Activated naive CD4-positive, alpha-beta T cell treated with Interleukin-2 at 50 U/mL for 16 hours (primary cell): ENCODE measurements at regions not wholly inside any gene's neighbourhood (a gene's known extent, or its start where the extent isn't known, plus 50 kb on each side); places are given as distances from the start of the nearest gene placed in this dataset.

ENCODE experiments used
- DNase-seq: peaks from one replicate; pipeline ENCODE4 v3.0.0-alpha.2; 2020

GRCh38 chr20:40120827-40121226 lies 568.2 kb downstream of the MAFB start:
- no peak for DNase-seq

DNA sequence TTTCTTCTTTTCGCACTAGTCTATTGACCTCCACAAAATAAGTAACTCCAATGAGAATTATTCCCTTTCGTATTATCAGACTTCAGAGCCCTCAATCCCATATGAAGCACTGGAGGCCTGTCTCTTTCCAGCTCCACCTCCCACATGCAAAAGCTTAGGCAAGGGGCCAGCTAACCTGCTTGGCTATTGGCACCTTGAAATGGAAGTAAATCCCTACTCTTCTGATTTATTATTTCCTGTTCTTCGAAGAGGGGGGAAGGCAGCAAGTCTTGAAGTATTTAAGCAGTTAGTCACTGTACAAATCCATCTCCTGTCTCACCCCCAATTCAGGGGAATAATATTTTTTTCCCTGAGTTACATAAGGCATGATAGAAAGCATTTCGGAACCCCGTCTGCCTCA lies 577.8 kb downstream of the MAFB start:
- no peak for DNase-seq

GRCh38 chr20:40110311-40110831 lies 578.7 kb downstream of the MAFB start:
- no peak for DNase-seq

DNA sequence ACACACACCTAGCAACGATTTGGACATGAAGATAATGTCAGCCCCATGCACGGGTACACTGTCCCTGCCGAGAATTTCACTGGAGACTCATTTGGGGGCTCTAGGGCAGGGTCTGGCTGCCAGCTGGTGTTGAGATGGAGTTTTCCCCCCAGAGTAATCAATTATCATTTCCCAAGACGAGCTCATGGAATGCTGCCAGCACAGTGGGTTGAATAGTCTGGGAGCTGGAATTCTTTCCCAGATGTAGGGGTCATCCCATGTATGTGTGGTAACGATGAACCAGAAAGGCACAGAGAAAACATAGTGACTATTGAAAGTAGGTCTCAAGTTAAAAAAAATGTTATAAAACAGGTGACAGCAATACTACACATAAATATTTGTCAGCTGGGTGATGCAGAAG lies 579.9 kb downstream of the MAFB start:
- no peak for DNase-seq

GRCh38 chr20:40108321-40108720 lies 580.7 kb downstream of the MAFB start:
- no peak for DNase-seq

- DNase-seq: no peak
Observed at GRCh38 chr20:40104959-40105358, 584.1 kb downstream of the MAFB start.

- DNase-seq: no peak
Observed at GRCh38 chr20:40103420-40103819, 585.6 kb downstream of the MAFB start.

DNA sequence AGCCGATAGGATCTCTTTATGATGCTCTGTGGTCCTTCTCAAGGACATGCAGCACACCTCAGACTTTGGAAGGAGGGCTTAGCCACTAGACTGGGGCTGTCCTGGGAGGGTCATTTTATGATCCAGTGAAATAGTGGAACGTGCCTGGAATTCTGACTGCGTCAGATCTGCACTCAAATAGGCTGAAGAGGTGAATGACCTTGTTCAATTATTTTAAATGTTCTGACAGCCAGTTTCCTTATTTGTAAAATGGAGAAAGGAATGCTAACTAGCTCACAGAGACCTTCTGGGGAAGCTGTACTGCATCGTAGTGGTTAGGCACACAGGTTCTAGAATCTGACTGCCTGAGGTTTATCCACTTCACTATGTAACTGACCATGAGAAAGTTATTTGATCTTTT lies 587.5 kb downstream of the MAFB start:
- DNase-seq: no peak

DNA sequence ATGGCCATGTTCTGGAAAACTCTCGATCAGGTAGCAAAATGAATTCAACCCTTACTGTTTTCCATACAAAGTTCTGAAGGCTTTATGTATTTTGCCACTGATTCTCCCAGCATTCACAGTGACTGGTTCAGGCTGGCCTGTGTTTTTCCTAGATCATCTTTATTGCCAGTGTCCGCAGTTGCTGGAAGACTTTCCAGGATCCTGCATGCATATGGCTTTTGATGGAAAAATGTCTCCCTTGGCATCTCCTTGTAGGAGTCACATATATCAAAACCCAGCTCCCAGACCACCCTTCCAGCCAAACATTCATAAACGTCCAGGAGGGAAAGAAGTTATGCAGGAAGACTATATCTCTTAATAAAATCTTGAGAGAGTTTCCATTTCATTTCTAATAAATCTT lies 588.8 kb downstream of the MAFB start:
- DNase-seq: no peak

DNA sequence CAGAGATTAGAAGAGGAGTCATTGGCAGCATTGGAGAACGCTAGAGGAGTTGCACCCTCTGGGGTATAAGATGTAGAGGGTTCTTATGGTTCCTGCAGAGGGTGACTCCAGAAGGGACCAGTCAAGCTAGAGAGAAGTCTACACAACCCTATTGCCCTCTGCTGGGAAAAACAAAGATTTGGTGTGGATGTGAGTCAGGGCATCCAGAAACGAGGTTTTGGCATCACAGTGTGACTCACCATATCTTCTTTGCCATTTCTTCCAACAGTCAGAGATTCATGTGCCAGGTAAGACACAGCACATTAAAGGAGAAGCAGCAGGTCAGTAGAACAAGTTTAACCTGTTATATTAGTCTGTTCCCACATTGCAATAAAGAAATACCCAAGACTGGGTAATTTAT lies 598.8 kb downstream of the MAFB start:
- DNase-seq: no peak

DNA sequence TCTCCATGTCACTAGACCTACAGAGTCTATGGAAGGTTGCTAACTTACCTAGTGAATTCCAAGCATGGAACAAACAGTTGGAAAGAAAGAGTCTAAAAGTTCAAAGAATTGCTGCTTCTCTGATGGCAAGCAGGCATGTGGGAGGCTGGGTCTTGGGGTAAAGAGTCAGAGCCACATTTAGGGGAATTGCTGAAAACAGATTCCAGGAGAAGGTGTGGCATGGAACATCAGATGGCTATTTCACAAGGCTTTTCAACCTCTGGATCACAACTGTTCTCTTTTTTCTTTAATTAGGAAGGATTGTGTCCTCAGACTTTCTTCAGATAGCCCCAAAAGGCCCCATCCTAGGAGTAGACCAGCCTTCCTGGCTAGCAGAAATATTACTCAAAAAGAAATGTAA lies 601.5 kb downstream of the MAFB start:
- DNase-seq: no peak

- DNase-seq: no peak
Observed at GRCh38 chr20:40085513-40085912, 603.5 kb downstream of the MAFB start.

DNA sequence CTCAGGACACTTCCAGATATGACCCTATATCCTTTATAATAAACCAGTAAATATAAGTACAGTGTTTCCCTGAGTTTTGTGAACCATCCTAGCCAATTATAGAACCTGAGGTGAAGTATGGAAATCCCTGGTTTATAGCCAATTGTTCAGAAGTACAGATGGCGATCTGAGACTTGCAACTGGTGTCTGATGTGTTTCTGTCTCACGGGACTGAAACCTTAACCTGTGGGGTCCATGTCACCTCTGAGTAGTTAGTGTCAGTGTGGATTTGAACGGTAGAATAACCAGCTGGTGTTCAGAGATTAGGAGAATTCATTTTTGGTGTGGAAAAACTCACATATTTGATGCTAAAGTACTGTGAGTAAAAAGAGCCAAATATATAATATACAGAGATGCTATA lies 606.6 kb downstream of the MAFB start:
- no peak for DNase-seq

DNA sequence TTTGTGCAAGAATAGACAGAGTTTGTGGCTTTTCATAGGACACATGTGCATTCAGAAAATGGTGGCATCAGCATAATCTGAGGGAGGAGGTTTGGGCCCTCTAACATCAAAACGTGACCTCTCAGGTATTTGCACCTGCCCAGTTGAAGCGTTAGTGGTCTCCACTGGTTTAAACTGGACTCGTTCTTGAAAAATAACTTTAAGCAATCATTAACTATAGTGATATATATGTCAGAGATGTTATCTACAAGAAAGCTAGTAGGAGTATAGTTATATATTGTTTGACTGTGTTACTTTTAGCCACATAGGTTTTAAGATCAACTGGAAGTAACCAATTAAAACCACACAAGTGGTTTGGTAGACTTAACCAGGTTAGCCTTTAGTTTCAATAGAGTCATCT lies 607.4 kb downstream of the MAFB start:
- no peak for DNase-seq

- DNase-seq: no peak
Observed at GRCh38 chr20:40080041-40080652, 608.9 kb downstream of the MAFB start.

DNA sequence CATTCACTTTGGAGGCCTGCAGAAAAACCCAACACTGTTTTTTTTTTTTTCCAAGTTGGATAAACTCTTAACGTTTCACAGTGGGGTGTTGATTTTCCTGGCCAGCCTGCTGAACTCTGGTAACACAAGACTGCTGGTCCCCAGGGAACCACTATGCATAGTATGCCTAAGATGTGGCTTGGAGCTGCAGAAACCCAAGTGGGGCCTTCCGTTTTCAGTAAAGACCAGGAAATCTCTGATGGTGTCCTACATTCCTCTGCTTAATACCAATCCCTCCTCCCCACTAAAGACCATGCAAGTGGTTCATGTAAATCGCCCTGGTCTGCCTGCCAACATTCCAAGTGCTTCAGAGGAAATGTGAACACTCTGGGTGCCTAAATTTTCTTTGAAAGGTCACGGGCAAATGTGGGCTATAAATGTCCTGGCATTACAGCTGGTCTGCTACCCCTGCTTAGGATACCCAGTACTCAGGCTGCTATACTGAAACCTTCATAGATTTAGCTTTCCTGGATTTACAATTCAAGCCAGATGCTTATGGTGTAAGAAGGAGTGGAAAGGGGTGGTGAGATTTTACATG lies 615.4 kb downstream of the MAFB start:
- DNase-seq: no peak

DNA sequence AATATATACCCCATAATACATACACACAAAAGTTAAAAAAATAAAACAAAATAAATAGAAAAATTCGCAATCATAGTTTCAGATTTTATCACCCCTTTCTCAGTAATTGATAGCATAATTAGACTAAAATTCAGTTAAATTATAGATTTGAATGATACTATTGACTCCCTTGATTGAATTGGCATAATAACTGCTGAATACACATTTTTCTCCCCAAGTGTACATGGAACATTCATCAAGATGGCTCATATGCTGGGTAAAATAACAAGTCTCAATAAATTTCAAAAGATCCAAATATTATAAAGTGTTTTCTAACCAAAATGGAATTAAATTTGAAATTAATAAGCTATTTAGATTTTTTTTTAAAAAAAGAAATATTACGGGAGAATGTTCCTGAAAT lies 616.1 kb downstream of the MAFB start:
- DNase-seq: no peak

GRCh38 chr20:40056171-40056570 lies 632.9 kb downstream of the MAFB start:
- DNase-seq: no peak

- DNase-seq: no peak
Observed at GRCh38 chr20:40055711-40056110, 633.3 kb downstream of the MAFB start.

GRCh38 chr20:40054311-40054710 lies 634.7 kb downstream of the MAFB start:
- DNase-seq: no peak

GRCh38 chr20:40050596-40050995 lies 638.4 kb downstream of the MAFB start:
- DNase-seq: no peak

GRCh38 chr20:40049854-40050253 lies 639.2 kb downstream of the MAFB start:
- no peak for DNase-seq

- no peak for DNase-seq
Observed at GRCh38 chr20:40046703-40047102, 642.3 kb downstream of the MAFB start.

GRCh38 chr20:40037511-40037910 lies 651.5 kb downstream of the MAFB start:
- no peak for DNase-seq

DNA sequence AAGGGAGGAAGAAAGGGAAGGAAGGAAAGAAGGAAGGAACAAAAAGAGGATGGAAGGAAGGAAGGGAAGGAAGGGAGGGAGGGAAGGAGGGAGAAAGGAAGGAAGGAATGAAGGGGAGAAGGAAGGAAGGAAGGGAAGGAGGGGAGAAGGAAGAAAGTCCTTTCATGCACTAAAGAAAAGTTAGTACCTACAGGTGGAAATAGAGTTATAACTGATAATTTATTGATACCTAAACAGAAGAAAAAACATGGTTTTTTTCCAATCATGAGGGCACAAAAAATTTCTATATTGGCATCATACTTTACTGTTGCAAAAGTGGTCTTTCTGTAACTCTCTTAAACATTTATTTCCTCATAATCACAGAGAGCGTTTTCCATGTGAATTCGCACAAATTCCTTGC lies 659.4 kb downstream of the MAFB start:
- no peak for DNase-seq
